NCI-H1048 (cell line): ENCODE measurements at regions not wholly inside any gene's neighbourhood (a gene's known extent, or its start where the extent isn't known, plus 50 kb on each side); places are given as distances from the start of the nearest gene placed in this dataset.

ENCODE experiments used
- DNase-seq: peaks from one replicate; lab custom pipeline; 2025; lab: John Stamatoyannopoulos, UW

DNA sequence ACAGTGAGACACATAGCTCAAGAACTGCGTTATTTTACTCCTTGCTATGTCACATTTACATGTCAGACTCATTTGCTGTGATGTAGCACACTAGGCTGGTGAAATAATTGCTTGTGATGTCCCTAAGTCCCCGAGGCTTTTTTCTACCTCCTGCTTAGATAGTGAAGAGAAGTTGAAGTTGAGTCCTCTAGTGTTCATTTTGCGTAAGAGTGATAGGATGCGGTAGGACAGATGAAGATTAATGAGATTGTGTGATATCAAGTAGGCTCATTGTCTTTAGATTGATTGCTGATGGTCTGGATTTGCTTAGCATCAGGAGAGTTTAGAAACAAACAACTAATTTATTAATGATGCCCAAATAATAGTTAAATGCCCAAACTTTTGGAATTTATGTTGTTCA lies 173.6 kb upstream of the NUDT6 start:
- DNase-seq = peak; percentile 27

GRCh38 chr4:123102897-123103471 lies 180.6 kb upstream of the NUDT6 start:
- DNase-seq = peak; percentile 5

- no peak for DNase-seq
Measured at GRCh38 chr4:123104310-123105025, 182.1 kb upstream of the NUDT6 start.

DNA sequence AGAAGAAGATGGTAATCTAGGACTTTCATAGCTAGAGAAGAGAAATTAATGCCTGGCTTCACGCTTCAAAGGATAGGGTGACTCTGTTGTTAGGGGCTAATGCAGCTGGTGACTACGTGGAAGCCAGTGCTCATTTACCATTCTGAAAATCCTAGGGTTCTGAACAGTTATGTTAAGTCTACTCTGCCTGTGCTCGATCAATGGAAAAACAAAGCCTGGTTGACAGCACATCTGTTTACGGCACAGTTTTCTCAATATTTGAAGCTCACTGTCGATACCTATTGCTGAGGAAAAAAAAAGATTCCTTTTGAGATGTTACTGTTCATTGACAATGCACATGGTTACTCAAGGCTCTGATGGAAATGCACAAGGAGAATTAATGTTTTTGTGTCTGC lies 182.6 kb upstream of the NUDT6 start:
- DNase-seq = no peak

DNA sequence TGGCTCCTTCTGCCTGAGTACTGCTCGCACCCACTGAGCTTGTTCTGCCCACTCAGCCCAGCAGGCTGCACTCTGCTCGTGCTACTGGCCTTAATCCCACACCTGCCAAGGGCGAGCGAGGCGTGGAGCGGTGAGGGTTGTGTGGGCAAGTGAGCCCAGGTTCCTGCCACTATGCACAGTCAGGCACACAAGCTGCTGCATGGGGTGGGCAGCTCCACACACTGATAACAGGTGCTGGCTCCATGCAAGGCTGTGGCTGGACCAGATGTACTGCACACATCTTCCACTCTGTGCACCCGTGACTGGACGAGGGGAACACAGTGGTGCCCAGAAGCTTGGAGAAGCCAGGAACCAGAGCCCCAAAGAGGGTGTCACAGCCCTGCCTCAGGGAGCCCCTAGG lies 184.3 kb upstream of the NUDT6 start:
- no peak for DNase-seq

GRCh38 chr4:123107444-123108252 lies 185.3 kb upstream of the NUDT6 start:
- no peak for DNase-seq

GRCh38 chr4:123109139-123109538 lies 186.7 kb upstream of the NUDT6 start:
- no peak for DNase-seq

DNA sequence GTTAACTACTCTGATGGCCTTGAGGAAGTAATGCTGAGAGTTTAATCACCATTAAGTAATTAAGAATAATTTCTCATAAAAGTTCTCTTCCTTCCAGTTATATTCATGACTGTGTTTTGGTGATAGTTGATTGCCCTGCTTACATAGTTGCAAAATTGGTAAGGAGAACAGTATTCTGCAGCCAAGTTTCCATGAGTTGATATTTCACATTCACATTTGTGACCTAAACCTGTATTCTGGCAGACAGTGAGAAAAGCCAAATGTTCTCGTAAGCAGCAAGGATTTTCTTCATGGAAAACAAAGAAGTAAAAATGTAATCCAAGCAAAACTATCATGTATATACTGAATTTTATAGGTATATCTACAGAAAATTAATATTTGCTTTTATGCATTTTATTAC lies 187.8 kb upstream of the NUDT6 start:
- no peak for DNase-seq

DNA sequence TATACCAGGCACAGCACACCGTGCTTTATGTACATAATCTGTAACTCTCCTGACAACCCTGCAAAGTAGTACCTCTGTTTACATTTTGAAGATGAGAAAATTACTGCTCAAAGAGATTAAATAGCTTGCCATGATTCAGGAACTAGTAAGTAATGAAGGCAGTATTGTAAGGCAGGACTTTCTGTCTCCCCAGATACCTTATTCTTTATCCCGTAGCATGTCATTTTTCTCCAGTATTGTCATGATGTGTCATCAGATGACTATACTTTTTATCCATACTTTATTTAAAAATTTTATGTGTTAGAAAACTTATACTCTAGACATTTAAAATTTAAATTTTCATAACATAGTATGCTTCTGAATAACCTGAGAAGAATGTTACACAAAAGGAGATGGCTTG lies 188.3 kb upstream of the NUDT6 start:
- no peak for DNase-seq

DNA sequence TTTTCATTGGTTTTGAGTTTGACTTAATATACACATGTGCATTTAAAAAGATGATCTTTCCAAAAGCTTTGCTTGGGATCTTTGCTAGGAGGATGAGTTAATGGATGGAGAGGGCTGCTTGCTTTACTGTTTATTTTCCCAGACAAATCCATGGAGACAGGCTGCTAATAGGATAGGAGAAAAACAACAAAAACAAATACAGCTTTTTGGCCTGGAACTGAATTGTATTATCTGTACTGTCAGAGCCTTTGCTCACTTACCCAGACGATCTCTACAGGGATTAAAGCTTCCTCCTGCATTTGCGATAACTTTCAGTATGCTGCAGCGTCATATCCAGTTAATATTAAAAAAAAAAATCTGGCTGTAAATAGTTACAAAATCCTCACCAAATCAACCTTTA lies 190.8 kb upstream of the NUDT6 start:
- DNase-seq = no peak

GRCh38 chr4:123114084-123114914 lies 191.9 kb upstream of the NUDT6 start:
- no peak for DNase-seq

GRCh38 chr4:123114915-123115756 lies 192.7 kb upstream of the NUDT6 start:
- no peak for DNase-seq

GRCh38 chr4:123116412-123116811 lies 194.0 kb upstream of the NUDT6 start:
- DNase-seq = no peak

DNA sequence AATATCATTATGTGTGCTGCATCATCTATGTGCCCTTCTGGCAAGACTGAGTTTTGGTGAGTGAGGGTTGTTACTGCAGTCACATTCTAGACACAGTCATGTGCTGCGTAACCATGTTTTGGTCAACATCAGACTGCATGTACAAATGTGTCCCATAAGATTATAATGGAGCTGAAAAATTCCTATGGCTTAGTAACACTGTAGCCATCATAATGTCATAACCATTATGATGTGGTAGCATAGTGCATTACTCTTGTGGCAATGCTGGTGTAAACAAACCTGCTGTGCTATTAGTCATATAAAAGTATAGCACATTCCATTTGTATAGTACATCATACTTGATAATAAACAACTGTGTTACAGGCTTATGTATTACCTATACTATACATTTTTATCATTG lies 198.1 kb upstream of the NUDT6 start:
- no peak for DNase-seq

DNA sequence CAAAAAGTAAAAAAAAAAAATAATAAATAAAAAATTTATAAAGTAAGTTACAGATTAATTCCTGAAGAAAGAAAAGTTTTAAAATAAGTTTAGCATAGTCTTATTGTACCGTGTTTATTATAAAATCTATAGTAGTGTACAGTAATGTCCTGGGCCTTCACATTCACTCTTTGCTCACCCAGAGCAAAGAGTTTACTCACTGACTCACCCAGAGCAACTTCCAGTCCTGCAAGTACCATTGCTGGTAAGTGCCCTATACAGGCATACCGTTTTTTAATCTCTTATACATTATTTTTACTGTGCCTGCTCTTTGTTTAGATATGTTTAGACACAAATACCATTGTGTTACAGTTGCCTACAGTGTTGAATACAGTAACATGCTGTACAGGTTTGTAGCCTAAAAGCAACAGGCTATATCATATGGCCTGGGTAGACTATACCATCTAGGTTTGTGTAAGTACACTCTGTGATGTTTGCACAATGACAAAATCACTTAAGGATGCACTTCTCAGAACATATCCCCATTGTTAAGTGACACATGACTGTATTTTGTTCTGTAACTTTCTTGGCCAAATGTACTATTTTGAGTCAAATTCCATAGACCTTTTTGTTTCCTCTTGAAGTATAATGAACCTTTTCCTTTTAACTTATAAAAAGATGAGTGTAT lies 199.0 kb upstream of the NUDT6 start:
- no peak for DNase-seq

GRCh38 chr4:123125477-123125876 lies 203.1 kb upstream of the NUDT6 start:
- DNase-seq = no peak

GRCh38 chr4:123127218-123127617 lies 204.8 kb upstream of the NUDT6 start:
- no peak for DNase-seq

GRCh38 chr4:123127875-123128274 lies 205.5 kb upstream of the NUDT6 start:
- DNase-seq = no peak

- no peak for DNase-seq
Measured at GRCh38 chr4:123133397-123134050, 211.1 kb upstream of the NUDT6 start.

DNA sequence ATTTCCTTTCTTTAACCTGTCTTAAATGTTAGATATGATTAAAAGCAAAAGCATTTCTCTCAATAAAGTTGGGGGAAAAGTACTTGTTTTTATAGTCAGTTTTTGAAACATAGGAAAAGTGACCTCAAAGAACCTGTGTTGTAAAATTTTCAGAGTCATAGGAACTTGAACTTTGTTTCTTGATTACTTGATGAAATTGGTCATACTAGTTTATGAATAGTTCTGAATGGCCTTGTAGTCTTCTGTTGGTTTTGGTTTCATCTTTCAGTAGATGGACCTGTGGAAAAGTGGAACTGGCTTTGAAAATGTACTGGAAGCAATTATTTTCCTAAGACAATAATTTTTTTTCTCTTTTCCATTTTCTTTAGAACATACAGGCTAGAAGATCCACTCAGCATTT lies 222.2 kb upstream of the NUDT6 start:
- DNase-seq = no peak
